ENCODE measurements at regions not wholly inside any gene's neighbourhood (a gene's known extent, or its start where the extent isn't known, plus 50 kb on each side); places are given as distances from the start of the nearest gene placed in this dataset.

DNA sequence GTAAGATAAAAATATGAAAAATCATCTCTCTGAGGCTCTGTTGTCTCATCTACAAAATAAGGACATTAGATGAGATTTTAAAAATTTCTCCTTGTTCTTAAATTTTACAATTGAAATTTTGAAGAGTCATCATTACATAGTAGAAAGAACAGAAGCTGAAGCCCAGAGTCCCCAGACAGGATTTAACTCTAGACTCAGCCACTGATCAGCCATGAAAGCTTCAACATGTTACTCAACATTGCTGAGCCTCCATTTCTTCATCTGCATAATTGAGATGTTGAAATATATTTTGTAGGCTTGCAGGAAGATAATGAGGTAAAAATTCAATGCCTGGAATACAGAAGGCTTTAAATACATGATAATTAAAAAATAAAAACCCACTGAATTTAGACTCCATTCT is 633.3 kb downstream of the LMO4 start:
- TF ChIP-seq, protein P1, sequence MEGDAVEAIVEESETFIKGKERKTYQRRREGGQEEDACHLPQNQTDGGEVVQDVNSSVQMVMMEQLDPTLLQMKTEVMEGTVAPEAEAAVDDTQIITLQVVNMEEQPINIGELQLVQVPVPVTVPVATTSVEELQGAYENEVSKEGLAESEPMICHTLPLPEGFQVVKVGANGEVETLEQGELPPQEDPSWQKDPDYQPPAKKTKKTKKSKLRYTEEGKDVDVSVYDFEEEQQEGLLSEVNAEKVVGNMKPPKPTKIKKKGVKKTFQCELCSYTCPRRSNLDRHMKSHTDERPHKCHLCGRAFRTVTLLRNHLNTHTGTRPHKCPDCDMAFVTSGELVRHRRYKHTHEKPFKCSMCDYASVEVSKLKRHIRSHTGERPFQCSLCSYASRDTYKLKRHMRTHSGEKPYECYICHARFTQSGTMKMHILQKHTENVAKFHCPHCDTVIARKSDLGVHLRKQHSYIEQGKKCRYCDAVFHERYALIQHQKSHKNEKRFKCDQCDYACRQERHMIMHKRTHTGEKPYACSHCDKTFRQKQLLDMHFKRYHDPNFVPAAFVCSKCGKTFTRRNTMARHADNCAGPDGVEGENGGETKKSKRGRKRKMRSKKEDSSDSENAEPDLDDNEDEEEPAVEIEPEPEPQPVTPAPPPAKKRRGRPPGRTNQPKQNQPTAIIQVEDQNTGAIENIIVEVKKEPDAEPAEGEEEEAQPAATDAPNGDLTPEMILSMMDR (conservative IDR thresholded peaks at IDR 0.05; ENCODE audit: low read length), result no peak
- TF ChIP-seq EZH2phosphoT487 (IDR thresholded peaks at IDR 0.05; ENCODE audit: borderline replicate concordance, low read depth, low read length), result no peak

Measured in OCI-LY7 (cell line).